Activated naive CD4-positive, alpha-beta T cell treated with anti-CD3 and anti-CD28 coated beads, Interleukin-2, amount 10 ng/mL, durations not matched to agents 7 days and 5 days (primary cell): ENCODE measurements at regions not wholly inside any gene's neighbourhood (a gene's known extent, or its start where the extent isn't known, plus 50 kb on each side); places are given as distances from the start of the nearest gene placed in this dataset.

ENCODE experiments used
- CTCF ChIA-PET: fragments of 350-600 bp; sonication (Branson Sonifier 250); formaldehyde crosslinking; loops from one replicate; lab custom pipeline; 2021; ENCODE audit warnings: antibody characterized with exemption; lab: Charles Lee
- DNase-seq: peaks from one replicate; pipeline ENCODE4 v3.0.0-alpha.2; 2020
- H3K27ac Mint-ChIP-seq: one replicate; pipeline ENCODE4 v1.8.0; 2021; ENCODE audit warnings: mild to moderate bottlenecking, moderate library complexity, mixed read lengths
- H3K27me3 Mint-ChIP-seq: one replicate; pipeline ENCODE4 v1.8.0; 2021; ENCODE audit warnings: mild to moderate bottlenecking, mixed read lengths
- H3K36me3 Mint-ChIP-seq: one replicate; pipeline ENCODE4 v1.8.0; 2021; ENCODE audit warnings: mixed read lengths
- H3K4me1 Mint-ChIP-seq: one replicate; pipeline ENCODE4 v1.8.0; 2021; ENCODE audit warnings: mixed read lengths
- H3K4me3 Mint-ChIP-seq: one replicate; pipeline ENCODE4 v1.8.0; 2021; ENCODE audit warnings: mild to moderate bottlenecking, moderate library complexity, mixed read lengths
- H3K9me3 Mint-ChIP-seq: one replicate; pipeline ENCODE4 v1.8.0; 2021; ENCODE audit warnings: mixed read lengths

GRCh38 chr13:103540382-103540765 lies 474.2 kb upstream of the SLC10A2 start:
- Mint-ChIP-seq H3K36me3 (no peaks in the 10 kb centered on the region), H3K27me3 (no peaks in the 10 kb centered on the region), H3K9me3 (peaks cover 13% of the 10 kb centered on the region), H3K4me1 (no peaks in the 10 kb centered on the region), H3K27ac (no peak overlapping the region), H3K4me3 (no peak overlapping the region)
- no peak for DNase-seq
- CTCF ChIA-PET, result no interaction called here

DNA sequence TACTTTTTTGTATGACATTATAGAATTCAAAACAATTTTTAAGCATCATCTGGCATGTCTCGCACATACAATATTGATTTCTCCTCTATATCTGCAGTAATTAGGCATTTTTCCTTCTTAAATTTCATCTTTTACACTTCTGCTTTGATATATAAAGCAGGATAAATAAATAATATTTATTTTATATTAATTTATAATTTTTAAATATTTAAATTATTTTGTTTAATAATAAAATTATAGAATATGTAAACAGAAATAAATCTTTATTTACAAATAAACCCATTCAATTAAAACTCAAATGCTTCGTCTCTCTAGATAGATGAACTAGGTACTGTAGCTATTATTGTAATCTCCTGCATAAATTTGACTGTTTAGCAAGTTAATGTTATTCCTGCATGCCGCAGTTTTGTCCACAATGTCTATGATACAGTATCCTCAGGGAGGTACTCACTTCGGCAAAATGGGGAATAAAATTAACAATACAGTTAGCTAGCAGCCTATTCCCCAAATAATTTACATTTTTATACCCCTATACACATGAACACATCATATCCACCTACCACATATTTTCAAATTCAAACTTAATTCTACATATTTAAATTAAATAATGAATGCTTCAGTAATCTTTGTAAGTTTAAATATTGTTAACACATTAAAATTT lies 473.6 kb upstream of the SLC10A2 start:
- peaks cover 11% of the 10 kb centered on the region for H3K9me3 Mint-ChIP-seq
- DNase-seq, result no peak
- no peaks in the 10 kb centered on the region for H3K4me1 Mint-ChIP-seq
- H3K36me3 Mint-ChIP-seq, result no peaks in the 10 kb centered on the region
- H3K27ac Mint-ChIP-seq, result no peak overlapping the region
- CTCF ChIA-PET, result no interaction called here
- H3K27me3 Mint-ChIP-seq, result no peaks in the 10 kb centered on the region
- H3K4me3 Mint-ChIP-seq, result no peak overlapping the region

GRCh38 chr13:103539265-103539664 lies 473.0 kb upstream of the SLC10A2 start:
- H3K36me3 Mint-ChIP-seq, result no peaks in the 10 kb centered on the region
- no peaks in the 10 kb centered on the region for H3K27me3 Mint-ChIP-seq
- peaks cover 9% of the 10 kb centered on the region for H3K9me3 Mint-ChIP-seq
- no peak for DNase-seq
- no peak overlapping the region for H3K4me3 Mint-ChIP-seq
- no peak overlapping the region for H3K27ac Mint-ChIP-seq
- H3K4me1 Mint-ChIP-seq, result no peaks in the 10 kb centered on the region
- CTCF ChIA-PET, result no interaction called here

- no peak overlapping the region for H3K27ac Mint-ChIP-seq
- H3K27me3 Mint-ChIP-seq, result no peaks in the 10 kb centered on the region
- no peak overlapping the region for H3K4me3 Mint-ChIP-seq
- CTCF ChIA-PET, result no interaction called here
- H3K36me3 Mint-ChIP-seq, result no peaks in the 10 kb centered on the region
- DNase-seq, result no peak
- peaks cover 5% of the 10 kb centered on the region for H3K9me3 Mint-ChIP-seq
- no peaks in the 10 kb centered on the region for H3K4me1 Mint-ChIP-seq
Measured at GRCh38 chr13:103537616-103538015, 471.4 kb upstream of the SLC10A2 start.

GRCh38 chr13:103531278-103531677 lies 465.1 kb upstream of the SLC10A2 start:
- Mint-ChIP-seq H3K9me3 (peaks cover 2% of the 10 kb centered on the region), H3K4me3 (no peak overlapping the region), H3K36me3 (no peaks in the 10 kb centered on the region), H3K4me1 (no peaks in the 10 kb centered on the region), H3K27ac (no peak overlapping the region), H3K27me3 (no peaks in the 10 kb centered on the region)
- CTCF ChIA-PET, result no interaction called here
- DNase-seq, result no peak

GRCh38 chr13:103528437-103528836 lies 462.2 kb upstream of the SLC10A2 start:
- Mint-ChIP-seq H3K27me3 (no peaks in the 10 kb centered on the region), H3K36me3 (no peaks in the 10 kb centered on the region), H3K27ac (no peak overlapping the region), H3K4me1 (no peaks in the 10 kb centered on the region), H3K9me3 (peaks cover 2% of the 10 kb centered on the region), H3K4me3 (no peak overlapping the region)
- CTCF ChIA-PET, result no interaction called here
- no peak for DNase-seq

DNA sequence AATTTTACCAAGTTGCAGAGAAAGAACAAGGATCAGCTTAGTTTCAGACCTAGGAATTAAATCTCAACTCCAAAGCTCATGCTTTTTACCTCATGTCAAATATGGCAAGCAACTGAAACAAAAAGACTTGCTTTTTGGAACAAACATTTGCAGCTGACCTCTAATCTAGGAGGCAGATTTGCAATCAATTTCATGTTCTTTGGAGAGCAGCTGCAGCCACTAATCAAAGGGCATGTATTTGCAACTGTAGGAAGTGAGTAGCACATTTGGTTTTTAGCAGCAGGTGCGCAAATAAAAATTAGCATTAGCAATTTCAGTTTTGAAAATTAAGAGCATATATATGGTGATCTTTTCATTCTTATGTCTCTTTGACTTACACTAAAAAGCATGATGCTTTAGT lies 459.3 kb upstream of the SLC10A2 start:
- DNase-seq, result no peak
- Mint-ChIP-seq H3K9me3 (peaks cover 2% of the 10 kb centered on the region), H3K4me1 (no peaks in the 10 kb centered on the region), H3K4me3 (no peak overlapping the region), H3K27ac (no peak overlapping the region), H3K27me3 (no peaks in the 10 kb centered on the region), H3K36me3 (no peaks in the 10 kb centered on the region)
- CTCF ChIA-PET, result no interaction called here

- DNase-seq, result no peak
- Mint-ChIP-seq H3K27me3 (no peaks in the 10 kb centered on the region), H3K4me3 (no peak overlapping the region), H3K27ac (no peak overlapping the region), H3K4me1 (no peaks in the 10 kb centered on the region), H3K36me3 (no peaks in the 10 kb centered on the region), H3K9me3 (peaks cover 2% of the 10 kb centered on the region)
- CTCF ChIA-PET, result no interaction called here
Measured at GRCh38 chr13:103523858-103524257, 457.6 kb upstream of the SLC10A2 start.

- Mint-ChIP-seq H3K4me3 (no peak overlapping the region), H3K9me3 (peaks cover 2% of the 10 kb centered on the region), H3K27ac (no peak overlapping the region), H3K36me3 (no peaks in the 10 kb centered on the region), H3K27me3 (no peaks in the 10 kb centered on the region), H3K4me1 (no peaks in the 10 kb centered on the region)
- DNase-seq, result no peak
- CTCF ChIA-PET, result no interaction called here
Measured at GRCh38 chr13:103521532-103521931, 455.3 kb upstream of the SLC10A2 start.

GRCh38 chr13:103517768-103518102 lies 451.5 kb upstream of the SLC10A2 start:
- H3K27ac Mint-ChIP-seq, result no peak overlapping the region
- no peaks in the 10 kb centered on the region for H3K36me3 Mint-ChIP-seq
- H3K4me1 Mint-ChIP-seq, result no peaks in the 10 kb centered on the region
- no peak overlapping the region for H3K4me3 Mint-ChIP-seq
- CTCF ChIA-PET, result no interaction called here
- DNase-seq, result no peak
- no peaks in the 10 kb centered on the region for H3K27me3 Mint-ChIP-seq
- H3K9me3 Mint-ChIP-seq, result peaks cover 2% of the 10 kb centered on the region

DNA sequence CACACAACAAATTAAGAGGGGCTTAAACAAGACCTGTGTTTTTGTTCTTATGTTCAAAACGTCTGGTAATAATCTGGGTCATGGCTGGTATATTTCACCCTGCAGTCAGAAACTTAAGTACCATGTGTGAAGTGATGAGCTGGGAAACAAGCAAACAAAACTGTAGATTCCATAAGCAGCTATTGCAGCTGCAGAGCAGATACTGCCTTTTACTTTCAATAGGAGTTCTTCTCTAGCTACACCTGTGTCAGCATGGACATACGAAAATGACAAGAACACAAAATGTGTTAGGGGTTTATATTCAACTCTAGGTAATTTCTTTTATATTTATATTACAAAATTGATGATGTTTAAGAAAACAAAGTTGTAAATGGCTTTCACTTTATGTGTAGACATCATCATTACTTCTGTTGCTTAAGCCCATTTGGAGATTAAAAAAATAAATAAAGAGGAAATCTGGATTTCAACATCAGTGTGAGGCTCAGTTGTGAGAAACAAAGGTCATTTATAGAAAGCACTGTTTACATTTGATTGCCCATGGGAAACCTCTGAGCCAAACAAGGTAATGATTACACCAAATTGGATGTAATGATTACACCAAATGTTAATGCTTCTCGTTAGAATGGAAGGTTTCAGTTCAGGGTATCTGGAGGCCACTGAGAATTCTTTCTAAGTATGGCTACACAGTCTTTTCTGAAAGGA lies 451.0 kb upstream of the SLC10A2 start:
- Mint-ChIP-seq H3K36me3 (no peaks in the 10 kb centered on the region), H3K9me3 (peaks cover 2% of the 10 kb centered on the region), H3K4me1 (no peaks in the 10 kb centered on the region), H3K4me3 (no peak overlapping the region), H3K27me3 (no peaks in the 10 kb centered on the region), H3K27ac (no peak overlapping the region)
- CTCF ChIA-PET, result no interaction called here
- no peak for DNase-seq

- no peaks in the 10 kb centered on the region for H3K36me3 Mint-ChIP-seq
- no peaks in the 10 kb centered on the region for H3K4me1 Mint-ChIP-seq
Measured at GRCh38 chr13:103516015-103516795, 450.0 kb upstream of the SLC10A2 start.

GRCh38 chr13:103515410-103515809 lies 449.2 kb upstream of the SLC10A2 start:
- Mint-ChIP-seq H3K27ac (no peak overlapping the region), H3K9me3 (no peaks in the 10 kb centered on the region), H3K36me3 (no peaks in the 10 kb centered on the region), H3K27me3 (no peaks in the 10 kb centered on the region), H3K4me1 (no peaks in the 10 kb centered on the region), H3K4me3 (no peak overlapping the region)
- no peak for DNase-seq
- CTCF ChIA-PET, result no interaction called here

More at GRCh38 chr13:103516015-103516795, 450.0 kb upstream of the SLC10A2 start:
- Mint-ChIP-seq H3K4me3 (no peak overlapping the region), H3K27me3 (no peaks in the 10 kb centered on the region), H3K27ac (no peak overlapping the region), H3K9me3 (no peaks in the 10 kb centered on the region)
- CTCF ChIA-PET, result no interaction called here
- no peak for DNase-seq

GRCh38 chr13:103514619-103515018 lies 448.4 kb upstream of the SLC10A2 start:
- Mint-ChIP-seq H3K4me1 (no peaks in the 10 kb centered on the region), H3K27me3 (no peaks in the 10 kb centered on the region), H3K36me3 (no peaks in the 10 kb centered on the region), H3K9me3 (no peaks in the 10 kb centered on the region), H3K27ac (no peak overlapping the region), H3K4me3 (no peak overlapping the region)
- CTCF ChIA-PET, result no interaction called here
- no peak for DNase-seq

DNA sequence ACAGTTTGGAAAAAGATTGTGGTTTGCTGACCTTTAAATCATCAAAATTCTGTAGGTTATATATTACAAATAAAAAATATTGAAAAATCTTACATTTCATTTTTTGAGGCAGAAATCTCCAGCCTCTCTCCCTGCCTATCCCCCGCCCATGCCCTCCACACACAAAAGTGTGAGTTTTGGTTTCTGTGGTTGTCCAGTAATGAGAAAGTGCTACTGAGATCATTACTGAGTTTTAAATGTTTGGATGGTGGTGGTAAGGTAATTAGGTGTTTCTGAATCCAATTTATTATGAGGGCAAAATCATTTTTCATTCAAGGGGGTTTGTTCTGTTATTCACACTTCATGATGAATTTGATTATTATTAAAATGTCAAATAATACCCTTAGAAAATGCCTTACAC lies 448.0 kb upstream of the SLC10A2 start:
- no peak for DNase-seq
- Mint-ChIP-seq H3K9me3 (no peaks in the 10 kb centered on the region), H3K36me3 (no peaks in the 10 kb centered on the region), H3K27me3 (no peaks in the 10 kb centered on the region), H3K4me3 (no peak overlapping the region), H3K4me1 (no peaks in the 10 kb centered on the region), H3K27ac (no peak overlapping the region)
- CTCF ChIA-PET, result no interaction called here
